Skeletal muscle tissue (tissue), 3 donors: ENCODE measurements at regions not wholly inside any gene's neighbourhood (a gene's known extent, or its start where the extent isn't known, plus 50 kb on each side); places are given as distances from the start of the nearest gene placed in this dataset.

Experiments
- H3K27ac ChIP-seq: one replicate; pipeline ENCODE4 v1.7.0; 2013; ENCODE audit warnings: mild to moderate bottlenecking, low read depth, low read length, inconsistent platforms
- H3K27me3 ChIP-seq, 3 donors: one replicate each; pipeline ENCODE4 v1.7.0; 2013; ENCODE audit warnings: low read length in 3 of 3; ENCODE audit not compliant: control insufficient read depth in 3 of 3, insufficient read depth in 3 of 3
- H3K36me3 ChIP-seq, 3 donors: one replicate each; pipeline ENCODE4 v1.7.0; 2013; ENCODE audit warnings: low read length in 3 of 3; ENCODE audit not compliant: control insufficient read depth in 3 of 3, insufficient read depth in 3 of 3
- H3K4me1 ChIP-seq, 3 donors: one replicate each; pipeline ENCODE4 v1.7.0; 2013; ENCODE audit warnings: low read length in 3 of 3, mild to moderate bottlenecking in 3 of 3; ENCODE audit not compliant: control insufficient read depth in 3 of 3, insufficient read depth in 3 of 3
- H3K4me3 ChIP-seq, 3 donors: one replicate each; pipeline ENCODE4 v1.7.0; 2013; ENCODE audit warnings: low read length in 3 of 3
- H3K9ac ChIP-seq, 3 donors: one replicate each; pipeline ENCODE4 v1.7.0; 2013; ENCODE audit warnings: low read length in 3 of 3, mild to moderate bottlenecking in 3 of 3, moderate library complexity in 2 of 3, low read depth in 1 of 3
- H3K9me3 ChIP-seq, 3 donors: one replicate each; pipeline ENCODE4 v1.7.0; 2013; ENCODE audit warnings: low read length in 3 of 3; ENCODE audit not compliant: control insufficient read depth in 3 of 3
- donor health status: Osteomylitis.

DNA sequence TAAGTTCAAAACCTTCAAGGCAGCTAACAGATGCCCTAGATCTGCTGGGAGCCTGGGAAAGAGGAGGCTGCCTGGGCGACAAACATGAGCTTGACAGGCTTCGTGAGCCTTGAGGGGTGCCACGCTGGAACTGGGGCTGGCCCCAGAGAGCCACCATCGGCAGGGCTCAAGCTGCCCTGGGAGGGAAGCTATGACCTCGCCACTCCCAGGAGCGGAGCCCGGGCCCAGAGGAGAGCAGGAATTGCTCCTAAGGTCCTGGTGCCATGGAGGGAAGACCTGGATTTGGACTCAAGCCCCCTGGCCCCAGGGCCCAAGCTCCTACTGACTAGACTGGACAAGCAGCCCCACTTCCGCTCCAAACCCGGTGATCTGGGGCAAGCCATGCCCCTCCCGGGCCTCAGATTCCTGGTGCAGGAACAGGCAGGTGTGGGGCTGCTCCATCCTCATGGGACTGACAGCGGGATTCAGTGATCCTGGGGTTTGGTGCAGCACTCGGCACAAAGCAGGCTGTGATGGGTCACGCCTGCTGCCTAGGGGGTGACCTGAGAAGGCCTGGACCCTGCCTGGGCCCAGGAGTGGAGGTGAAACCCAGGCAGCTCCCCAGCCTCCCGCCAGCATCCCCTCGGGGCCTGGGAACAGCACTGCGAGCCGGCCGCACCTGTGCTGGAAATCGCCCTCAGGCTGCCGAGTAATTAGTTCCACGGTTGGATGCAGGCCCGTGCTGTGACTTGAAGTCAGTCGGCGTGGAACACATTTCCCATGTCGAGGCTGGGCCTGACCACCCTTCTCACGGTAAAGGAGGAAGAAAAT lies 246.9 kb downstream of the NDUFA10 start:
- Histone ChIP-seq H3K4me3 (no peak overlapping the region), H3K36me3 (no peaks in the 10 kb centered on the region), H3K9ac (no peak overlapping the region), H3K27me3 (peaks cover 17 to 49% (median 49%) of the 10 kb centered on the region in 3 donors), H3K27ac (no peak overlapping the region), H3K4me1 (peaks cover 0 to 2% (median 0%) of the 10 kb centered on the region in 3 donors), H3K9me3 (no peaks in the 10 kb centered on the region)

DNA sequence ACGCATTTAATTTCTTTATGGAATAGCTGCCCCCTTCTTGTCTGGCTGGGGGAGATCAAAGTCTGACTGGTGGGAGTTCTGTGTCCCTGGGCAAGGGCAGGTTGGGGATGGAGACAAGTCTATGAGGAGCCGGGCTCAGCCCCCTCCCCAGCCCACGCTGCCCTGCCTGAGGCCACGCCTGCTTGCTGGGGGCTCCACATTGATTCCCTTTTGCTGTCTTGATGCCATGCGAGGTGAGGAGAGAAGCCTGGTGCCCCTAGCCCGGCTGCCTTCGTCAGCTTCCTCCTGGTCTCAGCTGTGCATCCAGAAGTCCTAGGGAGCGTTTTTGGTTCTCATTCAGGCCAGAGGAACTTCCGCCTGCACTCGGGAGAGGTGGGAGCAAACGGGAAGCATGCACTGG lies 247.9 kb downstream of the NDUFA10 start:
- H3K27me3 ChIP-seq, result peaks cover 21 to 57% (median 49%) of the 10 kb centered on the region in 3 donors
- no peaks in the 10 kb centered on the region for H3K36me3 ChIP-seq
- H3K4me3 ChIP-seq, result no peak overlapping the region
- H3K9me3 ChIP-seq, result no peaks in the 10 kb centered on the region
- peaks cover 0 to 2% (median 0%) of the 10 kb centered on the region in 3 donors for H3K4me1 ChIP-seq
- H3K27ac ChIP-seq, result no peak overlapping the region
- no peak overlapping the region for H3K9ac ChIP-seq

- no peak overlapping the region for H3K4me3 ChIP-seq
- peaks cover under 1 to 2% (median 1%) of the 10 kb centered on the region in 3 donors for H3K9me3 ChIP-seq
- no peaks in the 10 kb centered on the region for H3K36me3 ChIP-seq
- H3K27ac ChIP-seq, result no peak overlapping the region
- peaks cover 21 to 57% (median 49%) of the 10 kb centered on the region in 3 donors for H3K27me3 ChIP-seq
- H3K4me1 ChIP-seq, result peaks cover 0 to 2% (median 0%) of the 10 kb centered on the region in 3 donors
- no peak overlapping the region for H3K9ac ChIP-seq
These were observed 248.6 kb downstream of the NDUFA10 start for GRCh38 chr2:239776436-239777005.

- peaks cover 0 to 2% (median 0%) of the 10 kb centered on the region in 3 donors for H3K4me1 ChIP-seq
- no peak overlapping the region for H3K27ac ChIP-seq
- no peak overlapping the region for H3K9ac ChIP-seq
- peaks cover 3 to 5% (median 3%) of the 10 kb centered on the region in 3 donors for H3K9me3 ChIP-seq
- no peaks in the 10 kb centered on the region for H3K36me3 ChIP-seq
- H3K27me3 ChIP-seq, result peaks cover 21 to 57% (median 49%) of the 10 kb centered on the region in 3 donors
- H3K4me3 ChIP-seq, result no peak overlapping the region
These were observed 249.3 kb downstream of the NDUFA10 start for GRCh38 chr2:239775623-239776435.

- Histone ChIP-seq H3K36me3 (no peaks in the 10 kb centered on the region), H3K9ac (no peak overlapping the region), H3K4me1 (peaks cover 3 to 5% (median 4%) of the 10 kb centered on the region in 3 donors), H3K4me3 (no peak overlapping the region), H3K27ac (no peak overlapping the region), H3K9me3 (peaks cover 3 to 5% (median 3%) of the 10 kb centered on the region in 3 donors), H3K27me3 (peaks cover 21 to 57% (median 45%) of the 10 kb centered on the region in 3 donors)
These were observed 250.1 kb downstream of the NDUFA10 start for GRCh38 chr2:239774933-239775622.

DNA sequence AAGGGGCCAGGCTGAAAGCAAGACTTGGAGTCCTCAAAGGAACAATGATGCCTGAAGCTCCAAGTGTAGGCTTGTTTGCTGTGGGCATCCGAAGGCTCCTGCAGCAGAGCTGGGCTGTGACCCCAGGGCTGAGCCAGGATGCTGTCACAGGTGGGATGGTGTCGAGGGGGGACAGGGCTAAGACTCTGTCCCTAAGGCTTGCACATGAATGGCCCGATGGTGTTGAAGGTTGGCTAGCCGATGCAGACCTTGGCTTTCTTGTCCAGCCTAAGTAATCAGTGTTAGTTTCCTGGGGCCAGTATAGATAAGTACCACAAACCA lies 251.0 kb downstream of the NDUFA10 start:
- Histone ChIP-seq H3K9ac (no peak overlapping the region), H3K9me3 (peaks cover 3 to 5% (median 3%) of the 10 kb centered on the region in 3 donors), H3K27ac (no peak overlapping the region), H3K36me3 (no peaks in the 10 kb centered on the region), H3K4me3 (no peak overlapping the region), H3K4me1 (peaks cover 10 to 13% (median 13%) of the 10 kb centered on the region in 3 donors), H3K27me3 (peaks cover 21 to 52% (median 38%) of the 10 kb centered on the region in 3 donors)

DNA sequence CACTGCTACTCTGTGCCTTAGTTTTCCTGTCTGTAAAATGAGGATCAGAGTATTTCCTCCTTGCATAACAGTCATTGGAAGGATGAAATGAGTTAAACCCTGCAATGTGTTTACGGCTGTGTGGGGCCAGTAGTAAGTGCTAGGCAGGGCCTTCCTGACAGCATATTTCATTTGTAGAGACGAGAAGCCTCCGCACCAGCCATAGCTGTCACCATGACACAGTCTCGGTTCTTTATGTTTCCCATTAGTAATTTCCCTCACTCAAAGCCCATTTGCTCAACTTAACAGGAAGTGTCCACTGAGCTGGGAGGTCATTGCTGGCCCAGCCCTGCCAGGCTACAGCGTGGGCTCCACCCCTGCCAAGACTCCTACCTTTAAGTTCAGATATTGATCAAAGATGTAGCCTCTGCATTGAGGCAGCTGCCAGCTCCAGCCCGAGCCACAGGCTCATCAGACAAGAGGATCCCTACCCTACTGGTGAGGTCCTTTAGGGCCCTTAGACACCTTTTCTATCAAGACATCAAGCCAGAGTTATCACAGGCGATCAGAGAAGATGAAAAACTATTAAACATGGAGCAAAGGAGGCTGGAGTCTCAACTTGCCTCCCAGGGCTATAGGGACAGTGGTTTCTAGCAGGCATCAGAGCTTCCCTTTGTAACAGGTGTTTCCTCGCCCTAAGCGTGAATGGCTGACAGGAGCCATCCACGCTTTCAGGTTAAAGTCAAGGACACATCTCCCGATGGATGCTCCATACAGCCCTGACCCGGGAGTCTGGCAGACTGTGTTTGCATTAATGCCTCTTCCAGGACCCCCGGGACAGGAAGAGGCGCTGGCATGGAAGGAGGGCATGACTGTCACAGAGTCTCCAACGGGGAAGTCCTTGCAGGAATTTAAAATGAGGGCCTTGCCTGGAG lies 251.7 kb downstream of the NDUFA10 start:
- peaks cover 21 to 48% (median 33%) of the 10 kb centered on the region in 3 donors for H3K27me3 ChIP-seq
- H3K36me3 ChIP-seq, result no peaks in the 10 kb centered on the region
- H3K27ac ChIP-seq, result no peak overlapping the region
- H3K9me3 ChIP-seq, result peaks cover 3 to 5% (median 3%) of the 10 kb centered on the region in 3 donors
- H3K4me3 ChIP-seq, result no peak overlapping the region
- no peak overlapping the region for H3K9ac ChIP-seq
- H3K4me1 ChIP-seq, result peaks cover 10 to 19% (median 14%) of the 10 kb centered on the region in 3 donors

- H3K4me3 ChIP-seq, result no peak overlapping the region
- no peaks in the 10 kb centered on the region for H3K36me3 ChIP-seq
- peaks cover 10 to 19% (median 14%) of the 10 kb centered on the region in 3 donors for H3K4me1 ChIP-seq
- H3K27ac ChIP-seq, result no peak overlapping the region
- H3K9ac ChIP-seq, result no peak overlapping the region
- H3K9me3 ChIP-seq, result peaks cover 3 to 5% (median 3%) of the 10 kb centered on the region in 3 donors
- H3K27me3 ChIP-seq, result peaks cover 19 to 40% (median 27%) of the 10 kb centered on the region in 3 donors
These were observed 252.4 kb downstream of the NDUFA10 start for GRCh38 chr2:239772721-239773120.

DNA sequence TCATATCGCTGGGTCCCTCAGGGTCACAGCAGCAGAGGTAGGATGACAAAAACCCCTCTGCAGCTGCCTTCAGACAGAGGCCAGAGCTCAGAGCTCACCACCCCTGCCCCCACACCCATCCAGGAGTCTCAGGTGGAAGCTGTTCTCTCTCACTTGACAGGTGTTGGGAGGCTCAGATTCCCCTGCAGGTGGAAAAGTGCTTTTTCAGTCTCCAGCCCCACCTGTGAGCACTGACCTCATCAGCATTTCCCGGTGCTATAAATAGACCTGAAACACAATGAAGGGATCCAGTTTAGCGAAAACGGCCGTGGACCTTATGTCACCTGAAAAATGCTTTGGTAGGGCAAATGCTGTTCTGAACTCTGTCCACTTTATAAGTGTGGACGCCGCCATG lies 254.9 kb downstream of the NDUFA10 start:
- peaks cover 10 to 17% (median 14%) of the 10 kb centered on the region in 3 donors for H3K4me1 ChIP-seq
- H3K36me3 ChIP-seq, result no peaks in the 10 kb centered on the region
- H3K9me3 ChIP-seq, result peaks cover 3 to 5% (median 3%) of the 10 kb centered on the region in 3 donors
- H3K27me3 ChIP-seq, result peaks cover 14 to 19% (median 18%) of the 10 kb centered on the region in 3 donors
- no peak overlapping the region for H3K4me3 ChIP-seq
- no peak overlapping the region for H3K27ac ChIP-seq
- no peak overlapping the region for H3K9ac ChIP-seq
